Stomach (tissue), 4 donors: ENCODE measurements at regions not wholly inside any gene's neighbourhood (a gene's known extent, or its start where the extent isn't known, plus 50 kb on each side); places are given as distances from the start of the nearest gene placed in this dataset.

ENCODE experiments used
- EP300 ChIP-seq: sonication (generic); formaldehyde crosslinking; IDR thresholded peaks from one replicate; pipeline ENCODE4 v1.6.1; 2017; ENCODE audit warnings: antibody characterized with exemption
- POLR2A ChIP-seq, 4 donors: fragments of 450-650 bp; IDR thresholded peaks; one replicate each; pipeline ENCODE4 v1.6.1; 2016; ENCODE audit warnings: antibody characterized with exemption in 4 of 4, control low read depth in 2 of 4, mild to moderate bottlenecking in 1 of 4, moderate library complexity in 1 of 4
- POLR2AphosphoS5 ChIP-seq, 3 donors: sonication (generic); formaldehyde crosslinking; IDR thresholded peaks; one replicate each; pipeline ENCODE4 v1.6.1; 2016; ENCODE audit warnings: antibody characterized with exemption in 3 of 3
- TF ChIP-seq, protein P1 (sequence below), 7 experiments: fragments of 450-650 bp in 4 of 7; fragments of 200-600 bp in 3 of 7; sonication (generic) in 3 of 7; IDR thresholded peaks; one replicate each; pipeline ENCODE4 v1.5.1; 2016 to 2019; ENCODE audit warnings: antibody characterized with exemption in 7 of 7, control low read depth in 2 of 7, mild to moderate bottlenecking in 1 of 7

DNA sequence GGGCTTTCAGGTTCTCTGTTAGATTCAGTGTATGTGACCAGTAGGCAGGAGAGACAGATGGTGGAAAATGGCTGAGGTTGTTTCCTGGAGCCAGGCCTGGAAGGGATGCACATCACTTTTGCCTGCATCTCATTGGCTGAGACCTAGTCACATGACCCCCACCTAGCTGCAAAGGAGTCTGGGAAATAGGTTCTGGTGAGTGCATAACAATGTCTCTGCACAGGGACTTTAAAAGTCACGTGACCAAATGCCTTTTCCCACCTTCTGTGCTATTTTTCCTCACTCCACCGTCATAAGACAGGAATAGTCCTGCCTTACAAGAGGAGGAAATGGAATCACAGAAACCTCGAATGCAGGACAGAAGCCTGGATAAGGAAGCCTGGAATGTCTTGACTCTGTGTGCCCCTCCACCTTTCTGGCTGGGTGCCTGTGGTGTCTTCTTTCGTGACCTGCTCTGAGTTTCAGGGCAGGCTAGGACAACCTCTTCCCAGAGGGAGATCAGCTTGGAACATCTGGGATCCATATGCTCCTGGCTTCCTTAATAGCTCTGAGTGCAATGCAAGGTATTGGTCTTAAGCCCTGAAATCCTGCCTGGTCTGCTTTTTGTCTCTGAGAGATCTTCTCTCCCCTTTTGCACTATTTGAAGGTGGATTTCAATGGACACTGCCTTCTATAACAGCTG is 139.9 kb upstream of the ZNF438 start:
- TF ChIP-seq, protein P1, sequence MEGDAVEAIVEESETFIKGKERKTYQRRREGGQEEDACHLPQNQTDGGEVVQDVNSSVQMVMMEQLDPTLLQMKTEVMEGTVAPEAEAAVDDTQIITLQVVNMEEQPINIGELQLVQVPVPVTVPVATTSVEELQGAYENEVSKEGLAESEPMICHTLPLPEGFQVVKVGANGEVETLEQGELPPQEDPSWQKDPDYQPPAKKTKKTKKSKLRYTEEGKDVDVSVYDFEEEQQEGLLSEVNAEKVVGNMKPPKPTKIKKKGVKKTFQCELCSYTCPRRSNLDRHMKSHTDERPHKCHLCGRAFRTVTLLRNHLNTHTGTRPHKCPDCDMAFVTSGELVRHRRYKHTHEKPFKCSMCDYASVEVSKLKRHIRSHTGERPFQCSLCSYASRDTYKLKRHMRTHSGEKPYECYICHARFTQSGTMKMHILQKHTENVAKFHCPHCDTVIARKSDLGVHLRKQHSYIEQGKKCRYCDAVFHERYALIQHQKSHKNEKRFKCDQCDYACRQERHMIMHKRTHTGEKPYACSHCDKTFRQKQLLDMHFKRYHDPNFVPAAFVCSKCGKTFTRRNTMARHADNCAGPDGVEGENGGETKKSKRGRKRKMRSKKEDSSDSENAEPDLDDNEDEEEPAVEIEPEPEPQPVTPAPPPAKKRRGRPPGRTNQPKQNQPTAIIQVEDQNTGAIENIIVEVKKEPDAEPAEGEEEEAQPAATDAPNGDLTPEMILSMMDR (IDR thresholded peaks at IDR 0.05) = no peak
- no peak for TF ChIP-seq POLR2AphosphoS5 (IDR thresholded peaks at IDR 0.05)
- TF ChIP-seq EP300 = no peak
- TF ChIP-seq POLR2A (IDR thresholded peaks at IDR 0.05) = no peak
